Activated T-helper 1 cell treated with anti-CD3 and anti-CD28 coated beads, Interleukin-12 subunit alpha, Interleukin-12 subunit beta, Interleukin-2, Interleukin-4 antibody, amounts not matched to agents 30 ng/mL and 10 ng/mL and 1 ng/mL, durations not matched to agents 14 hours and 24 hours and 36 hours (primary cell): ENCODE measurements at regions not wholly inside any gene's neighbourhood (a gene's known extent, or its start where the extent isn't known, plus 50 kb on each side); places are given as distances from the start of the nearest gene placed in this dataset.

Experiments used
- DNase-seq: peaks from one replicate; pipeline ENCODE4 v3.0.0; 2021; ENCODE audit warnings: low spot score
- H3K27ac Mint-ChIP-seq: one replicate; pipeline ENCODE4 v1.8.0; 2021; ENCODE audit warnings: mild to moderate bottlenecking, mixed read lengths
- H3K27me3 Mint-ChIP-seq: one replicate; pipeline ENCODE4 v1.8.0; 2022; ENCODE audit warnings: mild to moderate bottlenecking, moderate library complexity, mixed read lengths; ENCODE audit not compliant: insufficient read depth
- H3K36me3 Mint-ChIP-seq: one replicate; pipeline ENCODE4 v1.8.0; 2021; ENCODE audit warnings: low read depth, mixed read lengths
- H3K4me1 Mint-ChIP-seq: one replicate; pipeline ENCODE4 v1.8.0; 2021; ENCODE audit warnings: low read depth, mixed read lengths
- H3K4me3 Mint-ChIP-seq: one replicate; pipeline ENCODE4 v1.8.0; 2021; ENCODE audit warnings: mild to moderate bottlenecking, moderate library complexity, mixed read lengths
- H3K9me3 Mint-ChIP-seq: one replicate; pipeline ENCODE4 v1.8.0; 2021; ENCODE audit warnings: mixed read lengths
- intact Hi-C: fragments of 100-400 bp; cut with micrococcal nuclease; formaldehyde crosslinking; loops from one replicate; pipeline ENCODE4 v1.15.1; 2024

- intact Hi-C loops: no loop called here
- Mint-ChIP-seq H3K27ac (no peak overlapping the region), H3K27me3 (peaks cover 7% of the 10 kb centered on the region), H3K9me3 (peaks cover 10% of the 10 kb centered on the region), H3K4me3 (no peak overlapping the region), H3K4me1 (no peaks in the 10 kb centered on the region), H3K36me3 (no peaks in the 10 kb centered on the region)
- DNase-seq: no peak
These were observed 75.4 kb upstream of the TANC1 start for GRCh38 chr2:158893026-158893425.

- Mint-ChIP-seq H3K36me3 (no peaks in the 10 kb centered on the region), H3K27ac (no peak overlapping the region), H3K9me3 (peaks cover 10% of the 10 kb centered on the region), H3K4me1 (no peaks in the 10 kb centered on the region), H3K4me3 (no peak overlapping the region), H3K27me3 (peaks cover 7% of the 10 kb centered on the region)
- DNase-seq: no peak
- intact Hi-C loops: no loop called here
These were observed 75.0 kb upstream of the TANC1 start for GRCh38 chr2:158893474-158893873.

- H3K27ac Mint-ChIP-seq: no peak overlapping the region
These were observed 74.4 kb upstream of the TANC1 start for GRCh38 chr2:158894078-158894477.

DNA sequence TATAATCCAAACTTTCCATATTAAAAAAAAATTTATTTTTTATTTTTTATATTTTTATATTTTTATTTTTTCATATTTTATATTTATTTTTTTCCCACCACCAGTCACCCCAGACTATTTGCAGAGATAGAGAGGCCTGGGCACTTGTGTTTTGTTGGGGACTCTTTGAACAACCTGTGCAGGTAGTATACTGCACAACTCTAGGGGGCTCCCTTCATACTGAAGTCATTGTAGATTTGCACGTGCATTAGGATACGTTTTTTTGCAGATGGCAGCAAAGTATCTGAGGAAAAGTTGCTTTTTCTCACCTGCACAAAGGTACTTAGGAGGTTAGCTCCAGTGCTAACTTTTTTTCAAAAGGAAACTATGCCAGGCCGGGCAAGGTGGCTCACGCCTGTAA, 73.9 kb upstream of the TANC1 start:
- Mint-ChIP-seq H3K36me3 (no peaks in the 10 kb centered on the region), H3K27ac (no peak overlapping the region), H3K27me3 (peaks cover 7% of the 10 kb centered on the region), H3K4me1 (no peaks in the 10 kb centered on the region), H3K4me3 (no peak overlapping the region), H3K9me3 (peaks cover 4% of the 10 kb centered on the region)
- intact Hi-C loops: no loop called here
- no peak for DNase-seq

More at GRCh38 chr2:158894078-158894477, 74.4 kb upstream of the TANC1 start:
- Mint-ChIP-seq H3K27me3 (peaks cover 7% of the 10 kb centered on the region), H3K4me3 (no peak overlapping the region), H3K4me1 (no peaks in the 10 kb centered on the region), H3K36me3 (no peaks in the 10 kb centered on the region), H3K9me3 (peaks cover 9% of the 10 kb centered on the region)
- intact Hi-C loops: no loop called here
- DNase-seq: no peak

- DNase-seq: no peak
- intact Hi-C loops: loop anchor here (5.0 kb wide), 1 partner anchor 1122 kb away; no protein-coding TSS in a partner anchor
- H3K9me3 Mint-ChIP-seq: no peaks in the 10 kb centered on the region
- H3K27me3 Mint-ChIP-seq: peaks cover 7% of the 10 kb centered on the region
- no peak overlapping the region for H3K27ac Mint-ChIP-seq
- H3K36me3 Mint-ChIP-seq: no peaks in the 10 kb centered on the region
- H3K4me1 Mint-ChIP-seq: no peaks in the 10 kb centered on the region
- H3K4me3 Mint-ChIP-seq: no peak overlapping the region
These were observed 68.1 kb upstream of the TANC1 start for GRCh38 chr2:158900345-158900744.

- Mint-ChIP-seq H3K27ac (no peak overlapping the region), H3K4me3 (no peak overlapping the region), H3K27me3 (peaks cover 5% of the 10 kb centered on the region), H3K4me1 (no peaks in the 10 kb centered on the region), H3K9me3 (no peaks in the 10 kb centered on the region), H3K36me3 (no peaks in the 10 kb centered on the region)
- DNase-seq: no peak
- intact Hi-C loops: loop anchor here (5.0 kb wide), 1 partner anchor 1120 kb away; no protein-coding TSS in a partner anchor
These were observed 66.4 kb upstream of the TANC1 start for GRCh38 chr2:158902005-158902398.

GRCh38 chr2:158903711-158904405, 64.6 kb upstream of the TANC1 start:
- Mint-ChIP-seq H3K9me3 (no peaks in the 10 kb centered on the region), H3K36me3 (no peaks in the 10 kb centered on the region), H3K27me3 (peaks cover 8% of the 10 kb centered on the region), H3K4me3 (no peak overlapping the region), H3K27ac (no peak overlapping the region), H3K4me1 (no peaks in the 10 kb centered on the region)
- DNase-seq: no peak
- intact Hi-C loops: loop anchor here (5.0 kb wide), 1 partner anchor 1118 kb away; no protein-coding TSS in a partner anchor

DNA sequence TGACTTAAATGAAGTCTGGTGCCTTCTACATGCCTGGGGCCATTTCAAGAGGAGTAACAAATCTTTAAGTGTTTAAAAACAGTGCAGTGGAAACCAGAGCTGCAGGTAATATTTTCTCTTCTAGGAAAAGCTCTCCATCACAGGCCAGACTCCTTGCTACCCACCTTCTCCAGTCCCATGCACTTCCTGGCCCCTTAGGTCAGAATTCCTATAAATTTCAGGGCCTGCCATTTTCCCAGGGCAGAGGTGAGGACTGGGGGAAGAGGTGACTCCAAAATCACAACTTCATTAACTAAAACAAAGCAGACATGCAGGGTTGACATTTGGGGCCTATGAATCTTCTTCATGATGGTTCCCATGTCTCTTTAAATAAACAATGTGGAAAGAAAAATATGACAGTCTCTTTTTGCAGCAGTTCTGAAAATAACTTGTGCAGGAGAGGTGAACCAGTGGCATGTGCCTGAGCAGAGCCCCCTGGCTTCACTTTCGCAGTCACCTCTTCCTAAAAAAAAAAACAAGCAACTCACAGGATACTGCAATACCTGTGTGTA, 63.7 kb upstream of the TANC1 start:
- H3K27me3 Mint-ChIP-seq: peaks cover 8% of the 10 kb centered on the region
- no peak overlapping the region for H3K27ac Mint-ChIP-seq
- H3K36me3 Mint-ChIP-seq: no peaks in the 10 kb centered on the region
- no peaks in the 10 kb centered on the region for H3K9me3 Mint-ChIP-seq
- intact Hi-C loops: loop anchor here (5.0 kb wide), 1 partner anchor 1118 kb away; no protein-coding TSS in a partner anchor
- DNase-seq: no peak
- H3K4me3 Mint-ChIP-seq: no peak overlapping the region
- no peaks in the 10 kb centered on the region for H3K4me1 Mint-ChIP-seq

GRCh38 chr2:158905341-158905740, 63.1 kb upstream of the TANC1 start:
- intact Hi-C loops: no loop called here
- DNase-seq: no peak
- Mint-ChIP-seq H3K4me3 (no peak overlapping the region), H3K4me1 (no peaks in the 10 kb centered on the region), H3K27me3 (peaks cover 8% of the 10 kb centered on the region), H3K9me3 (no peaks in the 10 kb centered on the region), H3K27ac (no peak overlapping the region), H3K36me3 (no peaks in the 10 kb centered on the region)

DNA sequence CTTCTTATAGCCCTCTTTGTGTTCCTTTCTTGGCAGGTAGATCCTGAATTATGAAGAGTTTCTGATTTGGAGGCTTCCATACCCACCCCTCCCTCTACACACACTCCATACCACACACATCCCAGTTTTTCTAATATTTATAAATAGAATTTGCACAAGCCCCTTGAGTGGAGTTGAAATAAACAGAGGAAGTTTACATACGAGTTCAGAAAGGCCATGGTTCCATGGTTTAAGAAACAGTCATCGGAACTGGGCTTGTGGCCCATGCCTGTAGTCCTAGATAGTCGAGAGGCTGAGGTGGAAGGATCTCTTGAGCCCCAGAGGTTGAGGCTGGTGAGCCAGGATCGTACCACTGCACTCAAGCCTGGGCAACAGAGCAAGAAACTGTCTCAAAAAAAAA, 62.7 kb upstream of the TANC1 start:
- H3K4me3 Mint-ChIP-seq: no peak overlapping the region
- peaks cover 10% of the 10 kb centered on the region for H3K27me3 Mint-ChIP-seq
- H3K36me3 Mint-ChIP-seq: no peaks in the 10 kb centered on the region
- no peak overlapping the region for H3K27ac Mint-ChIP-seq
- H3K9me3 Mint-ChIP-seq: no peaks in the 10 kb centered on the region
- no peaks in the 10 kb centered on the region for H3K4me1 Mint-ChIP-seq
- no peak for DNase-seq
- intact Hi-C loops: no loop called here

GRCh38 chr2:158907926-158908456, 60.4 kb upstream of the TANC1 start:
- H3K27me3 Mint-ChIP-seq: peaks cover 10% of the 10 kb centered on the region
- H3K9me3 Mint-ChIP-seq: no peaks in the 10 kb centered on the region
- no peak overlapping the region for H3K4me3 Mint-ChIP-seq
- H3K27ac Mint-ChIP-seq: no peak overlapping the region
- intact Hi-C loops: no loop called here
- DNase-seq: no peak
- H3K4me1 Mint-ChIP-seq: no peaks in the 10 kb centered on the region
- no peaks in the 10 kb centered on the region for H3K36me3 Mint-ChIP-seq

DNA sequence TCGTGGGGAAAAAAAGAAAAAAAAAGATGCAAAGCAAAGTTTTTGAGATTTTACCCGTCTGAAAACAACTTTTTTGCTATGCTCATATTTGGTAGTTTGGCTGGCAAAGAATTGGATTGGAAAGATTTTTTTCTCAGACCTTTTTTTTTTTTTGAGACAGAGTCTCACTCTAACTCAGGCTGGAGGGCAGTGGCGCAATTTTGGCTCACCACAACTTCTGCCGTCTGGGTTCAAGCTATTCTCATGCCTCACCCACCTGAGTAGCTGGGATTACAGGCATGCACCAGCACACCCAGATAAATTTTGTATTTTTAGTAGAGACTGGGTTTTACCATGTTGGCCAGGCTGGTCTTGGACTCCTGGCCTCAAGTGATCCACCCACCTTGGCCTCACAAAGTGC, 56.3 kb upstream of the TANC1 start:
- intact Hi-C loops: no loop called here
- H3K36me3 Mint-ChIP-seq: no peaks in the 10 kb centered on the region
- no peak for DNase-seq
- H3K9me3 Mint-ChIP-seq: no peaks in the 10 kb centered on the region
- H3K4me3 Mint-ChIP-seq: no peak overlapping the region
- H3K4me1 Mint-ChIP-seq: no peaks in the 10 kb centered on the region
- no peak overlapping the region for H3K27ac Mint-ChIP-seq
- peaks cover 10% of the 10 kb centered on the region for H3K27me3 Mint-ChIP-seq

DNA sequence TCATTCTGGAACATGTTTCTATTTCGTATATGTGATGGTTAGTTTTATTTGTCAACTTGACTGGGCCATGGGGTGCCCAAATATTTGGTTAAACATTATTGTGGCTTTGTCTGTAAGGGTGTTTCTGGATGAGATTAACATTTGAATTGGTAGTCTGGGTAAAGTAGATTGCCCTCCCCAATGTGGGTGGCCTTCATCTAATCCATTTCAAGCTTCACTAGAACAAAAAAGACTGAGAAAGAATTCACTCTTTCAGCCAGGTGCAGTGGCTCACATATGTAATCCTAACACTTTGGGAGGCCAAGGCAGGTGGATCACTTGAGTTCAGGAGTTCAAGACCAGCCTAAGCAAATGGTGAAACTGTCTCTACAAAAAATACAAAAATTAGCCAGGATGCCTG, 55.7 kb upstream of the TANC1 start:
- no peaks in the 10 kb centered on the region for H3K9me3 Mint-ChIP-seq
- H3K4me1 Mint-ChIP-seq: no peaks in the 10 kb centered on the region
- DNase-seq: no peak
- H3K27me3 Mint-ChIP-seq: peaks cover 10% of the 10 kb centered on the region
- no peak overlapping the region for H3K27ac Mint-ChIP-seq
- no peaks in the 10 kb centered on the region for H3K36me3 Mint-ChIP-seq
- no peak overlapping the region for H3K4me3 Mint-ChIP-seq
- intact Hi-C loops: no loop called here
